H1 (cell line): ENCODE measurements at regions not wholly inside any gene's neighbourhood (a gene's known extent, or its start where the extent isn't known, plus 50 kb on each side); places are given as distances from the start of the nearest gene placed in this dataset.

Experiments
- CTCF ChIA-PET: fragments of 300-600 bp; sonication (Branson Sonifier 250); formaldehyde crosslinking; loops from one replicate; lab custom pipeline; 2021; ENCODE audit not compliant: partially characterized antibody; lab: Charles Lee
- POLR2A ChIA-PET: fragments of 300-600 bp; sonication (Branson Sonifier 250); formaldehyde crosslinking; loops from one replicate; lab custom pipeline; 2021; ENCODE audit warnings: inconsistent platforms; ENCODE audit not compliant: partially characterized antibody; lab: Charles Lee
- DNase-seq, 2 experiments: peaks; one replicate each; pipeline versions ENCODE4 v3.0.0 to v3.0.0-alpha.2; 2010 to 2022; ENCODE audit warnings: low spot score in 2 of 2, low read depth in 1 of 2, mixed read lengths in 1 of 2
- FAIRE-seq: peaks from 2 replicates; lab custom pipeline; 2011; peaks lifted over from hg19 to GRCh38; lab: Jason Lieb, UNC
- H2AFZ ChIP-seq: 2 replicates; pipeline ENCODE4 v1.8.1; 2012; ENCODE audit warnings: low read length, inconsistent platforms
- H2AK5ac ChIP-seq: 2 replicates; pipeline ENCODE4 v1.6.1; 2013; ENCODE audit warnings: low read depth, low read length
- H2BK120ac ChIP-seq: replicated peaks from 2 replicates; pipeline ENCODE3; 2013; ENCODE audit warnings: low read depth, low read length, inconsistent platforms
- H2BK12ac ChIP-seq: 2 replicates; pipeline ENCODE4 v1.6.1; 2013; ENCODE audit warnings: low read depth, low read length
- H2BK15ac ChIP-seq: 2 replicates; pipeline ENCODE4 v1.6.1; 2013; ENCODE audit warnings: low read length
- H2BK20ac ChIP-seq: 2 replicates; pipeline ENCODE4 v1.6.1; 2013; ENCODE audit warnings: low read length
- H2BK5ac ChIP-seq: 2 replicates; pipeline ENCODE4 v1.6.1; 2013; ENCODE audit warnings: low read depth, low read length
- H3K14ac ChIP-seq: 2 replicates; pipeline ENCODE4 v1.6.1; 2013; ENCODE audit warnings: inconsistent platforms; ENCODE audit not compliant: insufficient read length
- H3K18ac ChIP-seq: 2 replicates; pipeline ENCODE4 v1.6.1; 2013; ENCODE audit warnings: low read length; ENCODE audit errors: extremely low read depth
- H3K23ac ChIP-seq: 2 replicates; pipeline ENCODE4 v1.6.1; 2013; ENCODE audit warnings: inconsistent platforms; ENCODE audit not compliant: insufficient read length
- H3K23me2 ChIP-seq: 2 replicates; pipeline ENCODE4 v1.6.1; 2013; ENCODE audit warnings: low read depth, low read length
- H3K27ac ChIP-seq: 2 replicates; pipeline ENCODE4 v1.6.1; 2011; ENCODE audit warnings: low read depth, low read length, inconsistent platforms
- H3K27me3 ChIP-seq, 4 experiments: replicated peaks in 1 of 4; 1 replicate in 1 of 4; 2 replicates in 3 of 4; pipeline versions ENCODE4 v1.6.1 to v1.8.1; 2011 to 2013; ENCODE audit warnings: low read length in 3 of 4, mild to moderate bottlenecking in 3 of 4, inconsistent platforms in 2 of 4, mixed read lengths in 2 of 4, moderate library complexity in 1 of 4; ENCODE audit not compliant: control insufficient read depth in 3 of 4, insufficient read depth in 3 of 4; ENCODE audit errors: extremely low read depth in 1 of 4
- H3K36me3 ChIP-seq, 4 experiments: 2 replicates each; pipeline versions ENCODE4 v1.6.1 to v1.8.1; 2011 to 2013; ENCODE audit warnings: mild to moderate bottlenecking in 4 of 4, low read length in 3 of 4, moderate library complexity in 2 of 4, control low read depth in 1 of 4, inconsistent platforms in 1 of 4; ENCODE audit not compliant: insufficient read depth in 4 of 4, control insufficient read depth in 2 of 4
- H3K4ac ChIP-seq: replicated peaks from 2 replicates; pipeline ENCODE3; 2013; ENCODE audit warnings: low read length, low read depth, mixed read lengths, inconsistent platforms; ENCODE audit not compliant: insufficient read length
- H3K4me1 ChIP-seq, 4 experiments: replicated peaks in 1 of 4; 1 replicate in 1 of 4; 2 replicates in 3 of 4; pipeline versions ENCODE4 v1.6.1 to v1.8.1; 2011 to 2013; ENCODE audit warnings: low read length in 3 of 4, inconsistent platforms in 2 of 4, mixed read lengths in 1 of 4; ENCODE audit not compliant: insufficient read depth in 4 of 4, control insufficient read depth in 3 of 4
- H3K4me2 ChIP-seq, 2 experiments: 2 replicates each; pipeline versions ENCODE4 v1.6.1 to v1.8.1; 2011 to 2013; ENCODE audit warnings: low read depth in 2 of 2, low read length in 2 of 2, control low read depth in 1 of 2, inconsistent platforms in 1 of 2, mild to moderate bottlenecking in 1 of 2; ENCODE audit not compliant: insufficient read depth in 1 of 2
- H3K4me3 ChIP-seq, 4 experiments: fragments of 200-600, 300-600 bp in 1 of 4; sonication (generic), shearing (Covaris generic), sonication (Bioruptor Twin) in 1 of 4; 2 replicates each; pipeline versions ENCODE4 v1.5.1 to v1.8.1; 2011 to 2016; ENCODE audit warnings: low read length in 4 of 4, low read depth in 3 of 4, control low read depth in 2 of 4, inconsistent platforms in 2 of 4, mild to moderate bottlenecking in 2 of 4, mixed read lengths in 1 of 4, moderate library complexity in 1 of 4; ENCODE audit not compliant: insufficient read depth in 2 of 4; ENCODE audit errors: extremely low read depth in 1 of 4
- H3K56ac ChIP-seq: replicated peaks from 2 replicates; pipeline ENCODE3; 2013; ENCODE audit warnings: low read depth, mild to moderate bottlenecking, mixed read lengths, low read length, inconsistent platforms; ENCODE audit not compliant: insufficient read length
- H3K79me1 ChIP-seq: 2 replicates; pipeline ENCODE4 v1.6.1; 2013; ENCODE audit warnings: low read depth, low read length, control low read depth
- H3K79me2 ChIP-seq, 2 experiments: 2 replicates each; pipeline versions ENCODE4 v1.6.1 to v1.8.1; 2012 to 2013; ENCODE audit warnings: low read length in 2 of 2, mild to moderate bottlenecking in 2 of 2, inconsistent platforms in 1 of 2; ENCODE audit not compliant: insufficient read depth in 2 of 2, control insufficient read depth in 1 of 2
- H3K9ac ChIP-seq, 4 experiments: replicated peaks in 1 of 4; 1 replicate in 1 of 4; 2 replicates in 3 of 4; pipeline versions ENCODE4 v1.6.1 to v1.8.1; 2011 to 2013; ENCODE audit warnings: low read depth in 3 of 4, low read length in 3 of 4, control low read depth in 2 of 4, mild to moderate bottlenecking in 2 of 4, moderate library complexity in 2 of 4, inconsistent platforms in 1 of 4; ENCODE audit errors: extremely low read depth in 1 of 4
- H3K9me3 ChIP-seq, 2 experiments: 2 replicates each; pipeline versions ENCODE4 v1.6.1 to v1.8.1; 2012 to 2013; ENCODE audit warnings: mild to moderate bottlenecking in 2 of 2, moderate library complexity in 2 of 2, control low read depth in 1 of 2, inconsistent platforms in 1 of 2, low read depth in 1 of 2, low read length in 1 of 2, mixed read lengths in 1 of 2; ENCODE audit not compliant: insufficient read depth in 2 of 2
- H4K20me1 ChIP-seq, 2 experiments: replicated peaks in 1 of 2; 2 replicates each; pipeline versions ENCODE3 to v1.8.1; 2011 to 2013; ENCODE audit warnings: inconsistent platforms in 2 of 2, low read length in 2 of 2, mild to moderate bottlenecking in 1 of 2; ENCODE audit not compliant: insufficient read depth in 2 of 2, control insufficient read depth in 1 of 2
- H4K5ac ChIP-seq: 2 replicates; pipeline ENCODE4 v1.6.1; 2013; ENCODE audit warnings: low read length, low read depth, mixed read lengths, inconsistent platforms; ENCODE audit not compliant: insufficient read length
- H4K8ac ChIP-seq: 2 replicates; pipeline ENCODE4 v1.8.0; 2013; ENCODE audit warnings: mild to moderate bottlenecking, moderate library complexity, low read length, inconsistent platforms; ENCODE audit not compliant: insufficient read depth; ENCODE audit errors: extremely low read depth
- H4K91ac ChIP-seq: replicated peaks from 2 replicates; pipeline ENCODE3; 2013; ENCODE audit warnings: low read length, mixed read lengths, inconsistent platforms; ENCODE audit not compliant: insufficient read length
- BRCA1 ChIP-seq: IDR thresholded peaks from 2 replicates; pipeline ENCODE4 v1.6.1; 2012; ENCODE audit warnings: low read depth, low read length, improper control_type of control experiment
- HDAC6 ChIP-seq: IDR thresholded peaks from one replicate; pipeline ENCODE4 v1.7.1; 2012; ENCODE audit warnings: low read depth, mild to moderate bottlenecking, inconsistent platforms, low read length, moderate library complexity
- TF ChIP-seq, protein P1 (sequence below), 3 experiments: IDR thresholded peaks; 1 replicate in 2 of 3; 2 replicates in 1 of 3; pipeline versions ENCODE4 v1.5.1 to v1.6.1; 2011; ENCODE audit warnings: low read length in 3 of 3, mild to moderate bottlenecking in 3 of 3, inconsistent platforms in 2 of 3, low read depth in 1 of 3, moderate library complexity in 1 of 3; ENCODE audit not compliant: insufficient read depth in 1 of 3; ENCODE audit errors: control extremely low read depth in 1 of 3
- TF ChIP-seq, protein P2 (sequence below): IDR thresholded peaks from 2 replicates; pipeline ENCODE4 v1.6.1; 2011; ENCODE audit warnings: low read depth, mild to moderate bottlenecking, low read length; ENCODE audit not compliant: insufficient read depth

DNA sequence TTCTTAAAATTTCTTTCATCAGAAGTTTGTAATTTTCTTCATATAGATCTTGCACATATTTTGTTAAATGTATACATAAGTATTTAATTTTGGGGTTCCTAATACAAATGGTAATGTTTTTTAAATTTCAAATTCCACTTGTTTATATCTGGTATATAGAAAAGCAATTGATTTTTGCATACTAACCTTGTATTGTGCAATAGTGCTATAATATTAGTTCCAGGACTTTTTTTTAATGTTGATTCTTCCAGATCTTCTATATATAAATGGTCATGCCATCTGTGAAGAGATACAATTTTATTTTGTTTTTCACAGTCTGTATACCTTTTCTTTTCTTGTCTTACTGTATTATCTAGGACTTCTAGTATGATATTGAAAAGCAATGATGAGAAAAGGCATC is 665.0 kb downstream of the OTOL1 start:
- H3K79me1 ChIP-seq: no peaks in the 10 kb centered on the region
- no peaks in the 10 kb centered on the region for H3K27me3 ChIP-seq
- CTCF ChIA-PET: no interaction called here
- no peak overlapping the region for H2BK15ac ChIP-seq
- H3K23ac ChIP-seq: no peak overlapping the region
- no peak overlapping the region for H2AFZ ChIP-seq
- no peak overlapping the region for H3K14ac ChIP-seq
- no peaks in the 10 kb centered on the region for H3K4me1 ChIP-seq
- H3K9me3 ChIP-seq: no peaks in the 10 kb centered on the region
- POLR2A ChIA-PET: no interaction called here
- no peak overlapping the region for H2BK120ac ChIP-seq
- TF ChIP-seq, protein P1, sequence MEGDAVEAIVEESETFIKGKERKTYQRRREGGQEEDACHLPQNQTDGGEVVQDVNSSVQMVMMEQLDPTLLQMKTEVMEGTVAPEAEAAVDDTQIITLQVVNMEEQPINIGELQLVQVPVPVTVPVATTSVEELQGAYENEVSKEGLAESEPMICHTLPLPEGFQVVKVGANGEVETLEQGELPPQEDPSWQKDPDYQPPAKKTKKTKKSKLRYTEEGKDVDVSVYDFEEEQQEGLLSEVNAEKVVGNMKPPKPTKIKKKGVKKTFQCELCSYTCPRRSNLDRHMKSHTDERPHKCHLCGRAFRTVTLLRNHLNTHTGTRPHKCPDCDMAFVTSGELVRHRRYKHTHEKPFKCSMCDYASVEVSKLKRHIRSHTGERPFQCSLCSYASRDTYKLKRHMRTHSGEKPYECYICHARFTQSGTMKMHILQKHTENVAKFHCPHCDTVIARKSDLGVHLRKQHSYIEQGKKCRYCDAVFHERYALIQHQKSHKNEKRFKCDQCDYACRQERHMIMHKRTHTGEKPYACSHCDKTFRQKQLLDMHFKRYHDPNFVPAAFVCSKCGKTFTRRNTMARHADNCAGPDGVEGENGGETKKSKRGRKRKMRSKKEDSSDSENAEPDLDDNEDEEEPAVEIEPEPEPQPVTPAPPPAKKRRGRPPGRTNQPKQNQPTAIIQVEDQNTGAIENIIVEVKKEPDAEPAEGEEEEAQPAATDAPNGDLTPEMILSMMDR (IDR thresholded peaks at IDR 0.05; ENCODE audit: control extremely low read depth in 1 of 3, insufficient read depth in 1 of 3, low read depth in 1 of 3, low read length in 3 of 3): no peak
- TF ChIP-seq, protein P2, sequence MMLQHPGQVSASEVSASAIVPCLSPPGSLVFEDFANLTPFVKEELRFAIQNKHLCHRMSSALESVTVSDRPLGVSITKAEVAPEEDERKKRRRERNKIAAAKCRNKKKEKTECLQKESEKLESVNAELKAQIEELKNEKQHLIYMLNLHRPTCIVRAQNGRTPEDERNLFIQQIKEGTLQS: no peak
- TF ChIP-seq HDAC6 (no peak), BRCA1 (no peak)
- H3K9ac ChIP-seq: no peak overlapping the region
- no peak overlapping the region for H3K56ac ChIP-seq
- no peak overlapping the region for H2AK5ac ChIP-seq
- H3K18ac ChIP-seq: no peak overlapping the region
- H3K23me2 ChIP-seq: no peaks in the 10 kb centered on the region; the same call in 1 of the 2 replicates
- no peak overlapping the region for H2BK12ac ChIP-seq
- no peaks in the 10 kb centered on the region for H3K79me2 ChIP-seq
- H2BK20ac ChIP-seq: no peak overlapping the region
- H4K91ac ChIP-seq: no peak overlapping the region
- no peaks in the 10 kb centered on the region for H3K36me3 ChIP-seq
- H3K4ac ChIP-seq: no peak overlapping the region
- H2BK5ac ChIP-seq: no peak overlapping the region
- no peak overlapping the region for H4K8ac ChIP-seq
- H4K5ac ChIP-seq: no peak overlapping the region
- no peak overlapping the region for H3K4me2 ChIP-seq
- FAIRE-seq (no peak), DNase-seq (no peak)
- no peak overlapping the region for H3K27ac ChIP-seq
- H4K20me1 ChIP-seq: no peaks in the 10 kb centered on the region
- no peak overlapping the region for H3K4me3 ChIP-seq
